H9 (cell line): ENCODE measurements at regions not wholly inside any gene's neighbourhood (a gene's known extent, or its start where the extent isn't known, plus 50 kb on each side); places are given as distances from the start of the nearest gene placed in this dataset.
A peak's percentile ranks its signal among the peaks of the same experiment; 100 is the strongest.

Source experiments
- DNase-seq: peaks from one replicate; pipeline ENCODE4 v3.0.0-alpha.2; 2017
- H2AFZ ChIP-seq: one replicate; pipeline ENCODE4 v1.6.1; 2013; ENCODE audit warnings: mild to moderate bottlenecking, low read length, control low read depth, moderate library complexity
- H2AK5ac ChIP-seq: 2 replicates; pipeline ENCODE4 v1.6.1; 2013; ENCODE audit warnings: low read length, control low read depth, mixed read lengths; ENCODE audit not compliant: insufficient read length
- H2BK120ac ChIP-seq: one replicate; pipeline ENCODE4 v1.6.1; 2013; ENCODE audit warnings: low read depth, mild to moderate bottlenecking, low read length, control low read depth, inconsistent platforms; ENCODE audit not compliant: poor library complexity, severe bottlenecking
- H2BK12ac ChIP-seq: 2 replicates; pipeline ENCODE4 v1.6.1; 2013; ENCODE audit warnings: low read length, control low read depth, mixed read lengths, low read depth; ENCODE audit not compliant: insufficient read length
- H2BK15ac ChIP-seq: 2 replicates; pipeline ENCODE4 v1.6.1; 2013; ENCODE audit warnings: low read depth, low read length, control low read depth
- H2BK20ac ChIP-seq: one replicate; pipeline ENCODE4 v1.6.1; 2013; ENCODE audit warnings: low read depth, mild to moderate bottlenecking, low read length, control low read depth, inconsistent platforms; ENCODE audit not compliant: poor library complexity, severe bottlenecking
- H2BK5ac ChIP-seq: 2 replicates; pipeline ENCODE4 v1.6.1; 2013; ENCODE audit warnings: low read length, control low read depth, mixed read lengths; ENCODE audit not compliant: insufficient read length
- H3K14ac ChIP-seq: 2 replicates; pipeline ENCODE4 v1.6.1; 2013; ENCODE audit warnings: low read length, control low read depth; ENCODE audit not compliant: insufficient read depth
- H3K18ac ChIP-seq: 2 replicates; pipeline ENCODE4 v1.6.1; 2013; ENCODE audit warnings: low read depth, mild to moderate bottlenecking, mixed read lengths, low read length, control low read depth; ENCODE audit not compliant: insufficient read length
- H3K23ac ChIP-seq: 2 replicates; pipeline ENCODE4 v1.6.1; 2013; ENCODE audit warnings: low read length, control low read depth, mixed read lengths, low read depth; ENCODE audit not compliant: insufficient read length
- H3K23me2 ChIP-seq: 2 replicates; pipeline ENCODE4 v1.6.1; 2013; ENCODE audit warnings: low read depth, mild to moderate bottlenecking, mixed read lengths, low read length, control low read depth; ENCODE audit not compliant: insufficient read length, poor library complexity, severe bottlenecking
- H3K27ac ChIP-seq: 2 replicates; pipeline ENCODE4 v1.5.1; 2013; ENCODE audit warnings: low read length, control low read depth, mixed read lengths, low read depth; ENCODE audit not compliant: insufficient read length
- H3K27me3 ChIP-seq: 2 replicates; pipeline ENCODE4 v1.6.1; 2013; ENCODE audit warnings: low read length, control low read depth, inconsistent platforms; ENCODE audit not compliant: insufficient read depth
- H3K4ac ChIP-seq: 2 replicates; pipeline ENCODE4 v1.6.1; 2013; ENCODE audit warnings: low read depth, mild to moderate bottlenecking, control low read depth, inconsistent platforms, low read length, moderate library complexity
- H3K4me1 ChIP-seq: 2 replicates; pipeline ENCODE4 v1.6.1; 2013; ENCODE audit warnings: low read length, control low read depth, inconsistent platforms; ENCODE audit not compliant: insufficient read depth
- H3K4me2 ChIP-seq: 2 replicates; pipeline ENCODE4 v1.6.1; 2013; ENCODE audit warnings: low read length, control low read depth, mixed read lengths; ENCODE audit not compliant: insufficient read length, insufficient read depth
- H3K56ac ChIP-seq: 2 replicates; pipeline ENCODE4 v1.6.1; 2013; ENCODE audit warnings: low read depth, mild to moderate bottlenecking, mixed read lengths, low read length, control low read depth; ENCODE audit not compliant: insufficient read length
- H3K79me1 ChIP-seq: 2 replicates; pipeline ENCODE4 v1.6.1; 2013; ENCODE audit warnings: low read depth, mild to moderate bottlenecking, moderate library complexity, low read length, control low read depth, inconsistent platforms; ENCODE audit not compliant: insufficient read depth, poor library complexity, severe bottlenecking
- H3K79me2 ChIP-seq: 2 replicates; pipeline ENCODE4 v1.6.1; 2013; ENCODE audit warnings: low read length, control low read depth, inconsistent platforms; ENCODE audit not compliant: insufficient read depth
- H3K9ac ChIP-seq: 2 replicates; pipeline ENCODE4 v1.6.1; 2013; ENCODE audit warnings: low read length, control low read depth, mixed read lengths; ENCODE audit not compliant: insufficient read length; ENCODE audit errors: extremely low read depth
- H3K9me3 ChIP-seq: one replicate; pipeline ENCODE4 v1.6.1; 2013; ENCODE audit warnings: low read depth, low read length, inconsistent platforms; ENCODE audit not compliant: control insufficient read depth
- H3T11ph ChIP-seq: one replicate; pipeline ENCODE4 v1.6.1; 2013; ENCODE audit warnings: mild to moderate bottlenecking, low read length, control low read depth, inconsistent platforms
- H4K20me1 ChIP-seq: one replicate; pipeline ENCODE4 v1.6.1; 2013; ENCODE audit not compliant: control insufficient read depth, insufficient read length, insufficient read depth
- H4K5ac ChIP-seq: 2 replicates; pipeline ENCODE4 v1.6.1; 2013; ENCODE audit warnings: low read depth, mild to moderate bottlenecking, mixed read lengths, low read length, control low read depth; ENCODE audit not compliant: insufficient read length
- H4K8ac ChIP-seq: replicated peaks from 2 replicates; pipeline ENCODE4 v1.6.1; 2013; ENCODE audit warnings: low read length, control low read depth, mixed read lengths, low read depth; ENCODE audit not compliant: insufficient read length
- H4K91ac ChIP-seq: 2 replicates; pipeline ENCODE4 v1.6.1; 2013; ENCODE audit warnings: low read depth, mild to moderate bottlenecking, moderate library complexity, mixed read lengths, low read length, control low read depth; ENCODE audit not compliant: insufficient read length
- H3K27ac Mint-ChIP-seq, 3 experiments: 2 replicates in 2 of 3; 3 replicates in 1 of 3; pipeline ENCODE4 v1.8.0; 2020 to 2021; ENCODE audit warnings: mixed read lengths in 3 of 3, mild to moderate bottlenecking in 1 of 3, moderate library complexity in 1 of 3
- H3K27me3 Mint-ChIP-seq: 2 replicates; pipeline ENCODE4 v1.8.0; 2021; ENCODE audit warnings: low read depth, mild to moderate bottlenecking, moderate library complexity, mixed read lengths
- H3K36me3 Mint-ChIP-seq, 3 experiments: 2 replicates in 2 of 3; 3 replicates in 1 of 3; pipeline ENCODE4 v1.8.0; 2020 to 2021; ENCODE audit warnings: low read depth in 3 of 3, mixed read lengths in 3 of 3; ENCODE audit not compliant: insufficient read depth in 1 of 3
- H3K4me1 Mint-ChIP-seq, 2 experiments: 2 replicates each; pipeline ENCODE4 v1.8.0; 2020; ENCODE audit warnings: mixed read lengths in 2 of 2
- H3K4me3 Mint-ChIP-seq, 2 experiments: 2 replicates in 1 of 2; 3 replicates in 1 of 2; pipeline ENCODE4 v1.8.0; 2020 to 2021; ENCODE audit warnings: mild to moderate bottlenecking in 2 of 2, mixed read lengths in 2 of 2, moderate library complexity in 1 of 2
- H3K9me3 Mint-ChIP-seq, 2 experiments: 2 replicates in 1 of 2; 3 replicates in 1 of 2; pipeline ENCODE4 v1.8.0; 2020; ENCODE audit warnings: mild to moderate bottlenecking in 2 of 2, mixed read lengths in 2 of 2, moderate library complexity in 1 of 2
- CTCF ChIP-seq: fragments of 200-600 bp; sonication (generic); conservative IDR thresholded peaks from 3 replicates; pipeline ENCODE4 v1.8.0; 2021; ENCODE audit warnings: antibody characterized with exemption, mild to moderate bottlenecking
- WGBS: extraction: QIAGEN DNeasy Blood & Tissue Kit; methylation state at CpG from one replicate; pipeline ENCODE4 v1.1.7; 2013; ENCODE audit warnings: missing lambda C conversion rate, low lambda C conversion rate, mixed read lengths; ENCODE audit not compliant: insufficient read length; ENCODE audit errors: extremely low coverage; 5-methylcytosine and 5-hydroxymethylcytosine counted together

GRCh38 chr7:95180-95862 is 97.0 kb upstream of the FAM20C start:
- no peak overlapping the region for H3K23ac ChIP-seq
- no peak overlapping the region for H3K4ac ChIP-seq
- H4K8ac ChIP-seq, result no peak overlapping the region
- Mint-ChIP-seq H3K9me3 (peaks cover 9 to 20% of the 10 kb centered on the region in 2 experiments), H3K36me3 (peaks cover 5 to 17% (median 11%) of the 10 kb centered on the region in 3 experiments), H3K27me3 (no peaks in the 10 kb centered on the region), H3K4me1 (peaks cover 85 to 91% of the 10 kb centered on the region in 2 experiments), H3K27ac (peak overlapping the region; percentile 22 to 98 (median 71); a peak in 6 of 7 replicates), H3K4me3 (peak overlapping the region; percentile 30 to 37; a peak in 4 of 5 replicates)
- no peak overlapping the region for H4K91ac ChIP-seq
- H3K4me1 ChIP-seq, result peaks cover 19% of the 10 kb centered on the region; the same call in 1 of the 2 replicates
- no peaks in the 10 kb centered on the region for H3K79me1 ChIP-seq
- no peak for TF ChIP-seq CTCF
- no peak overlapping the region for H3K14ac ChIP-seq
- no peak overlapping the region for H2BK20ac ChIP-seq
- no peak overlapping the region for H3T11ph ChIP-seq
- no peaks in the 10 kb centered on the region for H4K20me1 ChIP-seq
- no peak overlapping the region for H2AFZ ChIP-seq
- no peak overlapping the region for H2BK12ac ChIP-seq
- peaks cover 6% of the 10 kb centered on the region; the same call in 1 of the 2 replicates for H3K79me2 ChIP-seq
- H3K9me3 ChIP-seq, result no peaks in the 10 kb centered on the region
- H2AK5ac ChIP-seq, result no peak overlapping the region
- peak overlapping the region; percentile 79 for H3K27ac ChIP-seq
- H3K23me2 ChIP-seq, result peaks cover 5% of the 10 kb centered on the region
- H2BK5ac ChIP-seq, result no peak overlapping the region
- peak overlapping the region; percentile 65 for H3K18ac ChIP-seq
- H3K56ac ChIP-seq, result no peak overlapping the region
- H2BK15ac ChIP-seq, result no peak overlapping the region
- no peaks in the 10 kb centered on the region for H3K27me3 ChIP-seq
- H3K4me2 ChIP-seq, result peak overlapping the region; percentile 41
- no peak overlapping the region for H4K5ac ChIP-seq
- no CpG with 5 or more reads among the region's 8 CpGs for WGBS
- no peak for DNase-seq
- no peak overlapping the region for H3K9ac ChIP-seq
- H2BK120ac ChIP-seq, result no peak overlapping the region
